Left lung (tissue), 4 donors: ENCODE measurements at regions not wholly inside any gene's neighbourhood (a gene's known extent, or its start where the extent isn't known, plus 50 kb on each side); places are given as distances from the start of the nearest gene placed in this dataset.
"Not testable (repeated sequence)": the region's sequence is repeated elsewhere in the genome, so short reads cannot be mapped to it uniquely, and the experiment has no call there.

Source experiments
- ATAC-seq: fragments of 200-7000 bp; cut with Tn5 transposase; one replicate; pipeline ENCODE4 v1.9.1; 2020; ENCODE audit warnings: moderate library complexity
- DNase-seq, 4 donors: peaks; one replicate each; pipeline ENCODE4 v3.0.0-alpha.2; 2013 to 2020
- H3K27ac ChIP-seq, 2 donors: fragments of 200-600 bp; sonication (generic) in 1 of 2; one replicate each; pipeline versions ENCODE4 v1.5.0 to v1.8.0; 2020 to 2021
- H3K27me3 ChIP-seq, 2 donors: fragments of 200-600 bp; sonication (generic) in 1 of 2; one replicate each; pipeline versions ENCODE4 v1.5.0 to v1.8.0; 2020 to 2021
- H3K36me3 ChIP-seq, 2 donors: fragments of 200-600 bp; sonication (generic) in 1 of 2; one replicate each; pipeline versions ENCODE4 v1.5.0 to v1.8.0; 2020 to 2021
- H3K4me1 ChIP-seq, 2 donors: fragments of 200-600 bp; one replicate each; pipeline ENCODE4 v1.8.0; 2021
- H3K4me3 ChIP-seq, 2 donors: fragments of 200-600 bp; sonication (generic) in 1 of 2; one replicate each; pipeline versions ENCODE4 v1.5.0 to v1.8.0; 2020 to 2021; ENCODE audit warnings: mild to moderate bottlenecking in 1 of 2
- H3K9me3 ChIP-seq, 2 donors: fragments of 200-600 bp; sonication (generic) in 1 of 2; one replicate each; pipeline versions ENCODE4 v1.5.0 to v1.8.0; 2020 to 2021
- intact Hi-C, 2 donors: fragments of 100-400 bp; cut with DNase I; formaldehyde crosslinking; loops; one replicate each; pipeline versions ENCODE4 v1.11.2 to v1.14.2; 2022
- TF ChIP-seq, protein P1 (sequence below), 2 donors: fragments of 200-600 bp; sonication (generic) in 1 of 2; IDR thresholded peaks; one replicate each; pipeline versions ENCODE4 v1.5.0 to v1.8.0; 2021; ENCODE audit warnings: antibody characterized with exemption in 2 of 2
- donor health status: DM: no; HTN: yes; CAD: no.
- donor health status: DM: no; HTN: no; CAD: no.

DNA sequence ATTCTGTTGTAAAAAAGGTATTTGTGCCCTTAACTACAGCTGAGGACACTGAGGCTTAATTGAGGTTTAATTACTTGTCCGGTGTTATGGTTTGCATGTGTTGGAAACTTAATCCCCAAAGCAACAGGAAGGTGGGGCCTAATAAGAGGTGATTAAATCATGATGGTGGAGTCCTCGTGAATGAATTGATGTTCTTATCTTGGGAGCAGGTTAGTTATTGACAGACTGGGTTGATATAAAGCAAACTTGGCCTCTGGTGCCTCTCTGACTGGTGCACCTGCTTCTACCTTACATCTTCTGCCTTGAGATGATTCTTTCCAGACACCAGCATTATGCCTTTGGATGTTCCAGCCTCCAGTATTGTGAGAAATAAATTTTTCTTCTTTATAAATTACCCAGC, 306.5 kb upstream of the HS3ST5 start:
- DNase-seq (no peak), ATAC-seq (no peak)
- intact Hi-C loops, result no loop called here
- H3K36me3 ChIP-seq, result no peaks in the 10 kb centered on the region
- H3K27ac ChIP-seq, result no peak overlapping the region
- no peaks in the 10 kb centered on the region for H3K4me1 ChIP-seq
- no peak overlapping the region for H3K4me3 ChIP-seq
- H3K9me3 ChIP-seq, result peaks cover 0 to 4% of the 10 kb centered on the region in 2 donors
- H3K27me3 ChIP-seq, result no peaks in the 10 kb centered on the region
- TF ChIP-seq, protein P1, sequence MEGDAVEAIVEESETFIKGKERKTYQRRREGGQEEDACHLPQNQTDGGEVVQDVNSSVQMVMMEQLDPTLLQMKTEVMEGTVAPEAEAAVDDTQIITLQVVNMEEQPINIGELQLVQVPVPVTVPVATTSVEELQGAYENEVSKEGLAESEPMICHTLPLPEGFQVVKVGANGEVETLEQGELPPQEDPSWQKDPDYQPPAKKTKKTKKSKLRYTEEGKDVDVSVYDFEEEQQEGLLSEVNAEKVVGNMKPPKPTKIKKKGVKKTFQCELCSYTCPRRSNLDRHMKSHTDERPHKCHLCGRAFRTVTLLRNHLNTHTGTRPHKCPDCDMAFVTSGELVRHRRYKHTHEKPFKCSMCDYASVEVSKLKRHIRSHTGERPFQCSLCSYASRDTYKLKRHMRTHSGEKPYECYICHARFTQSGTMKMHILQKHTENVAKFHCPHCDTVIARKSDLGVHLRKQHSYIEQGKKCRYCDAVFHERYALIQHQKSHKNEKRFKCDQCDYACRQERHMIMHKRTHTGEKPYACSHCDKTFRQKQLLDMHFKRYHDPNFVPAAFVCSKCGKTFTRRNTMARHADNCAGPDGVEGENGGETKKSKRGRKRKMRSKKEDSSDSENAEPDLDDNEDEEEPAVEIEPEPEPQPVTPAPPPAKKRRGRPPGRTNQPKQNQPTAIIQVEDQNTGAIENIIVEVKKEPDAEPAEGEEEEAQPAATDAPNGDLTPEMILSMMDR (IDR thresholded peaks at IDR 0.05), result no peak

DNA sequence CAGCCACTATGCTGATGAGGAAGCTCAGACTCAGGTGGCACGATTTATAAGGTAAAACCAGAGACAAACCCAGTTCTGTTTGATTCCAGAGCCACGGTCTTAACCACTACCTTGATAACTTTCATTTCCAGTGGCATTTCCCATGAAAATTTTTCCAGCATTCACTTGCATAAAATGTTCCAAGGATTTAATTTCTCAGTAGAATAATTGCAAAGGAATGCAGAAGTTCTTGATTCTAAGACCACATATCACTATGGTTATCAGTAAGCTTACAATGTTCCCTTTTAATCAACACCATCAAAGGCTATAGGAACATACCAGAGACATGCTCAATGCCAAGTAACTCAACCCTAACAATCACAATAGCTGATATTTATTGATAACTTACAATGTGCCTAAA, 306.0 kb upstream of the HS3ST5 start:
- no peaks in the 10 kb centered on the region for H3K27me3 ChIP-seq
- no peaks in the 10 kb centered on the region for H3K36me3 ChIP-seq
- no peaks in the 10 kb centered on the region for H3K4me1 ChIP-seq
- no peak overlapping the region for H3K27ac ChIP-seq
- no peak for DNase-seq
- TF ChIP-seq, protein P1 (IDR thresholded peaks at IDR 0.05), result no peak
- H3K9me3 ChIP-seq, result peaks cover 0 to 4% of the 10 kb centered on the region in 2 donors
- intact Hi-C loops, result no loop called here
- no peak for ATAC-seq
- H3K4me3 ChIP-seq, result no peak overlapping the region

DNA sequence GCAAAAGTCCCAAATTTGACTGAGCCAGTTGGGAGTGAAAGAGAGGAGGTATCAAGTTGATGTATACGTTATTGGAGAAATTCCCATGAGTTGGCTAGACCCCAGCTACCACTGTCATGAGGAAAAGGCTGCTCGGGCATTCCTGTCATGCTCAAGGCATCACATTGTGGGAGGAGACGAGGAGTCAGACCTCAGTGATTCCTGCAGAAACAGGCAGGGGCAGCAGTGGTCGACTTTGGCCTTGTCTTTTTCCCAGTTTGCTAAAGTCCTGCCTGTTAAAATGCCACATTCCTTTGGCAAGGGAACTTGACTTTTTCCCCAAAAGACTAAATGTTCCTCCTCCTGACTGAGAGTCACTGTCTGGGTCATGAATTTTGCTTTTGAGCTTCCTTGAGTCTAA, 295.5 kb upstream of the HS3ST5 start:
- intact Hi-C loops, result no loop called here
- DNase-seq (no peak), ATAC-seq (no peak)
- no peaks in the 10 kb centered on the region for H3K27me3 ChIP-seq
- H3K27ac ChIP-seq, result no peak overlapping the region
- TF ChIP-seq, protein P1 (IDR thresholded peaks at IDR 0.05), result no peak
- H3K4me1 ChIP-seq, result no peaks in the 10 kb centered on the region
- peaks cover 0 to 8% of the 10 kb centered on the region in 2 donors for H3K9me3 ChIP-seq
- H3K4me3 ChIP-seq, result no peak overlapping the region
- no peaks in the 10 kb centered on the region for H3K36me3 ChIP-seq

DNA sequence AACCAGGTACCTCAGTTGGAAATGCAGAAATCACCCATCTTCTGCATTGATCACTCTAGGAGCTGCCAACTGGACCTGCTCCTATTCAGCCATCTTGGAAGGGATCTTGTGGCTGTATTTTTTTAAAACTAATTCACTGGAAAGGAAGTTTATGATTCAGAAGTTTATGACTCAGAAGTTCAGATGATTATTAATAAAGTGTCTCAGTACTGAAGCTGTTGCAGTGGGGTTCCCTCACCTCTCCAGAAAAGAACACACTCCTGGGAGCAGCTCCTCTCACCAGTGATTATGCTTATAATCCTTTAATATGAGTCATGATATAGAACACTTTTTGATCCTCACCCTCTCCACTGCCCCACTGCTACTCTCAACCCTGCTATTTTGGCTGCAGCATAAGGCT, 291.2 kb upstream of the HS3ST5 start:
- intact Hi-C loops, result no loop called here
- H3K4me3 ChIP-seq, result no peak overlapping the region
- H3K4me1 ChIP-seq, result no peaks in the 10 kb centered on the region
- H3K9me3 ChIP-seq, result peaks cover 0 to 7% of the 10 kb centered on the region in 2 donors
- no peak overlapping the region for H3K27ac ChIP-seq
- H3K36me3 ChIP-seq, result no peaks in the 10 kb centered on the region
- H3K27me3 ChIP-seq, result no peaks in the 10 kb centered on the region
- ATAC-seq (no peak), DNase-seq (no peak)
- TF ChIP-seq, protein P1 (IDR thresholded peaks at IDR 0.05), result no peak

DNA sequence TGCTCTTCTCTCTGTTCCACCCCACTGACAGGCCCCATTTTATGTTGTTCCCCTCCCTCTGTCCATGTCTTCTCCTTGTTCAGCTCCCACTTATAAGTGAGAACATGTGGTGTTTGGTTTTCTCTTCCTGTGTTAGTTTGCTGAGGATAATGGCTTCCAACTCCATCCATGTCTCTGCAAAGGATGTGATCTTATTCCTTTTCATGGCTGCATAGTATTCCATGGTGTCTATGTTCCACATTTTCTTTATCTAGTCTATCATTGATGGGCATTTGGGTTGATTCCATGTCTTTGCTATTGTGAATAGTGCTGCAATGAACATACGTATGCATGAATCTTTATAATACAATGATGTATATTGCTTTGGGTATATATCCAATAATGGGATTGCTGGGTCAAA, 283.4 kb upstream of the HS3ST5 start:
- not testable (repeated sequence) for H3K36me3 ChIP-seq, ATAC-seq

DNA sequence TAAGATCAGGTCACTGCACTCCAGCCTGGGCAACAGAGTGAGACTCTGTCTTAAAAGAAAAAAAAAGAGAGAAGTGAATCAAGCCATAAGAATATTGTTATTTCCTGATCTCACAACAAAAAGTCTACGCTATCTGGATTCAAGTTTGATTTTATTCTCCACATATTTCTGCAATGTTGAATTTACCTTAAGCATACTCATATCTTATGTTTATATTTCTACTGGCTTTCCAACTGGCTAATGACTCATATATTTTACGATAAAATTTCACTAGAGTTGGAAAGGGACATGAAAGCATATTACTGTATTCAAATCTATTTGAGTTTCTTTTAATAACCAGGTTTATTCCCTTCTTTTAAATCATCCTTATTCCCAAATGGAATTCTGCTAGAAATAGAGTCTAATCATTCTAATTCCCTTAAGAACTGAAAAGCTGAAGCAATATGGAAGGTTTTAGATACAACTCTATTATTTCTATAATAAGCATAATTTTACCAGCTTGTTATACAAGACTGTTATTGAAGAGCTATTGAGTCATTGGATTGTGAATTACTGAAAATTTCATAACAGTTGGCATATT, 276.9 kb upstream of the HS3ST5 start:
- no peak for ATAC-seq
- no peak overlapping the region for H3K4me3 ChIP-seq
- H3K9me3 ChIP-seq, result peaks cover 0 to 2% of the 10 kb centered on the region in 2 donors
- no peak for DNase-seq
- H3K36me3 ChIP-seq, result no peaks in the 10 kb centered on the region
- H3K4me1 ChIP-seq, result no peaks in the 10 kb centered on the region
- intact Hi-C loops, result no loop called here
- TF ChIP-seq, protein P1 (IDR thresholded peaks at IDR 0.05), result no peak
- no peak overlapping the region for H3K27ac ChIP-seq
- no peaks in the 10 kb centered on the region for H3K27me3 ChIP-seq

More for the DNA sequence above, 283.4 kb upstream of the HS3ST5 start:
- intact Hi-C loops, H3K27me3 ChIP-seq, H3K9me3 ChIP-seq, DNase-seq, H3K4me3 ChIP-seq, H3K4me1 ChIP-seq, H3K27ac ChIP-seq: not testable (repeated sequence)
